ENCODE measurements at regions not wholly inside any gene's neighbourhood (a gene's known extent, or its start where the extent isn't known, plus 50 kb on each side); places are given as distances from the start of the nearest gene placed in this dataset.

DNA sequence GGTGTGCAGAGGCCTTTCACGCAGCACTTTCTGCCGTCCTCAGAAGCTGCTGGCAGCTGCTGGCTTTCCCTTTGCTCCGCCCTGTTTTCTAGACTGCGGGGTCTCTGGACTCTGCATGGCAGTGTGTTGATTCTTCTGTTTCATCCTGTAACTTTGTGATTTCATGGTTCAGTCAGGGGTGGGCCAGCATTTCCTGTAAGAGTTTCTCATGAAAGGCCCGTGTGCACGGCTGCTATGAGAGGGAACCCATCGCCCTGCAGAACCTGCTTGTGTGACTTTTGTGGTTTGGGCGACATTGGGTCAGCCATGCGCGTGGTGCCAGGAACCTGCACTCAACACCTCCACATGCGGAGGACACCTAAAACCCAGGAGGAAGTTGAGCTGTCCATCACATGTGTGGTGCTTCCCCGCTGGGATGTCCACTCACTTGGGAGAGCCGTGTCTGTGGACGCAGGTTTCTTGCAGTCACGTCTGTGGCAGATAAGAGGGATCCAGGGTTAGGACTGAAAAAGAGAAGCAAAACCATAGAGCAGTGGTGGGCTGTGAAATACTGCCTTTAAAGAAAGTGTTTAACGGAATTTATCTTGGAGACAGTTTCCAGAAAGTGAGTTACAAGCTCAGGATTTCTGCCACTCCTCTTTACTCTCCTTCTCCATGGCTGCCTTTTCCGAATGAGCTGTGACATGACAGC, 167.3 kb upstream of the ALKAL2 start:
- no peak for ATAC-seq
- TF ChIP-seq PPARA (CRISPR knock-in tag; IDR thresholded peaks at IDR 0.05; ENCODE audit: borderline replicate concordance) (no peak), GLIS3 (CRISPR knock-in tag; IDR thresholded peaks at IDR 0.05) (no peak), TOX (CRISPR knock-in tag; IDR thresholded peaks at IDR 0.05; ENCODE audit: borderline replicate concordance) (no peak), SNAI2 (CRISPR knock-in tag; IDR thresholded peaks at IDR 0.05) (no peak), ZNF565 (CRISPR knock-in tag; conservative IDR thresholded peaks at IDR 0.05; ENCODE audit: low read depth) (no peak)
- TF ChIP-seq, protein P1, sequence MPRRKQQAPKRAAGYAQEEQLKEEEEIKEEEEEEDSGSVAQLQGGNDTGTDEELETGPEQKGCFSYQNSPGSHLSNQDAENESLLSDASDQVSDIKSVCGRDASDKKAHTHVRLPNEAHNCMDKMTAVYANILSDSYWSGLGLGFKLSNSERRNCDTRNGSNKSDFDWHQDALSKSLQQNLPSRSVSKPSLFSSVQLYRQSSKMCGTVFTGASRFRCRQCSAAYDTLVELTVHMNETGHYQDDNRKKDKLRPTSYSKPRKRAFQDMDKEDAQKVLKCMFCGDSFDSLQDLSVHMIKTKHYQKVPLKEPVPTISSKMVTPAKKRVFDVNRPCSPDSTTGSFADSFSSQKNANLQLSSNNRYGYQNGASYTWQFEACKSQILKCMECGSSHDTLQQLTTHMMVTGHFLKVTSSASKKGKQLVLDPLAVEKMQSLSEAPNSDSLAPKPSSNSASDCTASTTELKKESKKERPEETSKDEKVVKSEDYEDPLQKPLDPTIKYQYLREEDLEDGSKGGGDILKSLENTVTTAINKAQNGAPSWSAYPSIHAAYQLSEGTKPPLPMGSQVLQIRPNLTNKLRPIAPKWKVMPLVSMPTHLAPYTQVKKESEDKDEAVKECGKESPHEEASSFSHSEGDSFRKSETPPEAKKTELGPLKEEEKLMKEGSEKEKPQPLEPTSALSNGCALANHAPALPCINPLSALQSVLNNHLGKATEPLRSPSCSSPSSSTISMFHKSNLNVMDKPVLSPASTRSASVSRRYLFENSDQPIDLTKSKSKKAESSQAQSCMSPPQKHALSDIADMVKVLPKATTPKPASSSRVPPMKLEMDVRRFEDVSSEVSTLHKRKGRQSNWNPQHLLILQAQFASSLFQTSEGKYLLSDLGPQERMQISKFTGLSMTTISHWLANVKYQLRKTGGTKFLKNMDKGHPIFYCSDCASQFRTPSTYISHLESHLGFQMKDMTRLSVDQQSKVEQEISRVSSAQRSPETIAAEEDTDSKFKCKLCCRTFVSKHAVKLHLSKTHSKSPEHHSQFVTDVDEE (CRISPR knock-in tag; IDR thresholded peaks at IDR 0.05) = no peak
- TF ChIP-seq, protein P2, sequence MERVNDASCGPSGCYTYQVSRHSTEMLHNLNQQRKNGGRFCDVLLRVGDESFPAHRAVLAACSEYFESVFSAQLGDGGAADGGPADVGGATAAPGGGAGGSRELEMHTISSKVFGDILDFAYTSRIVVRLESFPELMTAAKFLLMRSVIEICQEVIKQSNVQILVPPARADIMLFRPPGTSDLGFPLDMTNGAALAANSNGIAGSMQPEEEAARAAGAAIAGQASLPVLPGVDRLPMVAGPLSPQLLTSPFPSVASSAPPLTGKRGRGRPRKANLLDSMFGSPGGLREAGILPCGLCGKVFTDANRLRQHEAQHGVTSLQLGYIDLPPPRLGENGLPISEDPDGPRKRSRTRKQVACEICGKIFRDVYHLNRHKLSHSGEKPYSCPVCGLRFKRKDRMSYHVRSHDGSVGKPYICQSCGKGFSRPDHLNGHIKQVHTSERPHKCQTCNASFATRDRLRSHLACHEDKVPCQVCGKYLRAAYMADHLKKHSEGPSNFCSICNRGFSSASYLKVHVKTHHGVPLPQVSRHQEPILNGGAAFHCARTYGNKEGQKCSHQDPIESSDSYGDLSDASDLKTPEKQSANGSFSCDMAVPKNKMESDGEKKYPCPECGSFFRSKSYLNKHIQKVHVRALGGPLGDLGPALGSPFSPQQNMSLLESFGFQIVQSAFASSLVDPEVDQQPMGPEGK (CRISPR knock-in tag; IDR thresholded peaks at IDR 0.05; ENCODE audit: borderline replicate concordance) = no peak
- TF ChIP-seq, protein P3, sequence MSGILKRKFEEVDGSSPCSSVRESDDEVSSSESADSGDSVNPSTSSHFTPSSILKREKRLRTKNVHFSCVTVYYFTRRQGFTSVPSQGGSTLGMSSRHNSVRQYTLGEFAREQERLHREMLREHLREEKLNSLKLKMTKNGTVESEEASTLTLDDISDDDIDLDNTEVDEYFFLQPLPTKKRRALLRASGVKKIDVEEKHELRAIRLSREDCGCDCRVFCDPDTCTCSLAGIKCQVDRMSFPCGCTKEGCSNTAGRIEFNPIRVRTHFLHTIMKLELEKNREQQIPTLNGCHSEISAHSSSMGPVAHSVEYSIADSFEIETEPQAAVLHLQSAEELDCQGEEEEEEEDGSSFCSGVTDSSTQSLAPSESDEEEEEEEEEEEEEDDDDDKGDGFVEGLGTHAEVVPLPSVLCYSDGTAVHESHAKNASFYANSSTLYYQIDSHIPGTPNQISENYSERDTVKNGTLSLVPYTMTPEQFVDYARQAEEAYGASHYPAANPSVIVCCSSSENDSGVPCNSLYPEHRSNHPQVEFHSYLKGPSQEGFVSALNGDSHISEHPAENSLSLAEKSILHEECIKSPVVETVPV (CRISPR knock-in tag; IDR thresholded peaks at IDR 0.05) = no peak
- TF ChIP-seq, protein P4, sequence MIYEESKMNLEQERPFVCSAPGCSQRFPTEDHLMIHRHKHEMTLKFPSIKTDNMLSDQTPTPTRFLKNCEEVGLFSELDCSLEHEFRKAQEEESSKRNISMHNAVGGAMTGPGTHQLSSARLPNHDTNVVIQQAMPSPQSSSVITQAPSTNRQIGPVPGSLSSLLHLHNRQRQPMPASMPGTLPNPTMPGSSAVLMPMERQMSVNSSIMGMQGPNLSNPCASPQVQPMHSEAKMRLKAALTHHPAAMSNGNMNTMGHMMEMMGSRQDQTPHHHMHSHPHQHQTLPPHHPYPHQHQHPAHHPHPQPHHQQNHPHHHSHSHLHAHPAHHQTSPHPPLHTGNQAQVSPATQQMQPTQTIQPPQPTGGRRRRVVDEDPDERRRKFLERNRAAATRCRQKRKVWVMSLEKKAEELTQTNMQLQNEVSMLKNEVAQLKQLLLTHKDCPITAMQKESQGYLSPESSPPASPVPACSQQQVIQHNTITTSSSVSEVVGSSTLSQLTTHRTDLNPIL (CRISPR knock-in tag; IDR thresholded peaks at IDR 0.05; ENCODE audit: low read depth) = no peak
- TF ChIP-seq, protein P5, sequence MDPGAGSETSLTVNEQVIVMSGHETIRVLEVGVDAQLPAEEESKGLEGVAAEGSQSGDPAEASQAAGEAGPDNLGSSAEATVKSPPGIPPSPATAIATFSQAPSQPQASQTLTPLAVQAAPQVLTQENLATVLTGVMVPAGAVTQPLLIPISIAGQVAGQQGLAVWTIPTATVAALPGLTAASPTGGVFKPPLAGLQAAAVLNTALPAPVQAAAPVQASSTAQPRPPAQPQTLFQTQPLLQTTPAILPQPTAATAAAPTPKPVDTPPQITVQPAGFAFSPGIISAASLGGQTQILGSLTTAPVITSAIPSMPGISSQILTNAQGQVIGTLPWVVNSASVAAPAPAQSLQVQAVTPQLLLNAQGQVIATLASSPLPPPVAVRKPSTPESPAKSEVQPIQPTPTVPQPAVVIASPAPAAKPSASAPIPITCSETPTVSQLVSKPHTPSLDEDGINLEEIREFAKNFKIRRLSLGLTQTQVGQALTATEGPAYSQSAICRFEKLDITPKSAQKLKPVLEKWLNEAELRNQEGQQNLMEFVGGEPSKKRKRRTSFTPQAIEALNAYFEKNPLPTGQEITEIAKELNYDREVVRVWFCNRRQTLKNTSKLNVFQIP (CRISPR knock-in tag; IDR thresholded peaks at IDR 0.05; ENCODE audit: borderline replicate concordance, low read depth) = no peak

DNA sequence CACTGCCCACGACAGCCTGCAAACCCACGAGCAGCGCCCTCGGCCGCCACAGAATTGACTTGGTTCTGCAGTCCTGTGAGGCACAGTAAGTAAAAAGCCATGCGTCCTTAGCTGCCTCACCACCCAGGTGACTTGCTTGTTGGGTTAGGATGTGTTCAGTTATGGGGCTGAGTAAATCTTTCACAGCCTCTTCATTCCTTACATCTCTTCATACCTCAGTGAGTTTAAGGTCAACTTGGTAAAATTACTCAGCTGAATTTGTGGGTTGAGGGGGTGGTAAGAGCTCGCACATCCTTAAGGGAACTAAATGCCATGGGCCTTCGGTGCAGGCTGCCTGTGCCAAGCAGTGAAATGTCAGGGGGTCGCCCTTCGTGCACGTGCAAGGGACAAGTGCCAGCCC, 165.2 kb upstream of the ALKAL2 start:
- TF ChIP-seq ZC3H10 (CRISPR knock-in tag; IDR thresholded peaks at IDR 0.05) (no peak), ISL1 (CRISPR knock-in tag; IDR thresholded peaks at IDR 0.05) (no peak), BACH2 (CRISPR knock-in tag; IDR thresholded peaks at IDR 0.05; ENCODE audit: borderline replicate concordance) (no peak), RARB (CRISPR knock-in tag; IDR thresholded peaks at IDR 0.05) (no peak), ZFP3 (CRISPR knock-in tag; IDR thresholded peaks at IDR 0.05) (no peak), ARNTL (CRISPR knock-in tag; IDR thresholded peaks at IDR 0.05; ENCODE audit: borderline replicate concordance, low read depth) (no peak), ESRRG (CRISPR knock-in tag; IDR thresholded peaks at IDR 0.05) (no peak), TCF4 (CRISPR knock-in tag; IDR thresholded peaks at IDR 0.05; ENCODE audit: borderline replicate concordance) (no peak), PPARA (CRISPR knock-in tag; IDR thresholded peaks at IDR 0.05; ENCODE audit: borderline replicate concordance) (no peak), CSDC2 (CRISPR knock-in tag; IDR thresholded peaks at IDR 0.05) (no peak), ZFP30 (CRISPR knock-in tag; IDR thresholded peaks at IDR 0.05) (no peak), ZNF565 (CRISPR knock-in tag; conservative IDR thresholded peaks at IDR 0.05; ENCODE audit: low read depth) (no peak), OSR1 (CRISPR knock-in tag; IDR thresholded peaks at IDR 0.05) (no peak)
- TF ChIP-seq, protein P3 (CRISPR knock-in tag; IDR thresholded peaks at IDR 0.05) = no peak
- TF ChIP-seq, protein P2 (CRISPR knock-in tag; IDR thresholded peaks at IDR 0.05; ENCODE audit: borderline replicate concordance) = no peak
- TF ChIP-seq, protein P1 (CRISPR knock-in tag; IDR thresholded peaks at IDR 0.05) = no peak
- no peak for ATAC-seq
